Left ventricle myocardium superior (tissue), 1 donor: ENCODE measurements at regions not wholly inside any gene's neighbourhood (a gene's known extent, or its start where the extent isn't known, plus 50 kb on each side); places are given as distances from the start of the nearest gene placed in this dataset.

Source experiments
- ATAC-seq: fragments of 200-7000 bp; cut with Tn5 transposase; one replicate; pipeline ENCODE4 v1.9.1; 2020; ENCODE audit warnings: mild to moderate bottlenecking, moderate library complexity
- DNase-seq: peaks from one replicate; pipeline ENCODE4 v3.0.0-alpha.2; 2020
- intact Hi-C: fragments of 100-400 bp; cut with micrococcal nuclease; formaldehyde crosslinking; loops from one replicate; pipeline ENCODE4 v1.11.0; 2022
- donor health status: DM: no; HTN: yes; CAD: no; lungs with severe emphysema.

DNA sequence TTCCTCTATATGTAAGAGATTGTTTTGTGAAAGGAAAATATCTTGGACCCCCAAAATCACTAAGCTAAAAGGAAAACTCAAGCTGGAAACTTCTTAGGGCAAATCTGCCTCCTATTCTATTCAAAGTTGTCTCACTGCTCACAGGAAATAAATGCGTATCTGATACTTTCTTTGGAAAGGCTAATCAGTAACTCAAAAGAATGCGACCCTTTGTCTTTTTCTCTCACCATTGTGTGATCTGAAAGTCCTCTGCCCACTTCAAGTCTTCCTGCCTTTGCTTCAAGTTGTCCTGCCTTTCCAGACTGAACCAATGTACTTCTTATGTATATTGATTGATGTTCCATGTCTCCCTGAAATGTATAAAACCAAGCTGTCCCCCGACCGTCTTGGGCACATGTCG is 157.3 kb downstream of the KIF2B start:
- intact Hi-C loops: no loop called here
- DNase-seq (no peak), ATAC-seq (no peak)

DNA sequence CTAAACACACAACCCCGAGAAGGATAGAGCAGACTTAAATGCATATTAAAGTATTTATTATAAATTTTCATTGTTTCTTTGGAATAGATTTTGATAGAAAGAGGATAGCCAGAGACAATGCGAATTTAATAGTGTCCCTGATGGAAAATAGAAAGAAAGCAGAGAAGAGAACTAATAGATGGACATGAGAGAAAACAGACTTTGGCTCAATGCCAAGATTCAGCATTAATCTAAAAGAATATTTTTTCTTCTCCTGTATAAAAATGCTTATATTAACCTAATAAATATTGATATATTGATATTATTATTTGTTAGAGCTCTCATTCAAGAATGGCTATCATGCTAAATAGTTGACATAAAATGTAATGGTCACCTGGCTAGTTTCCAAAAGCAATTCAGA is 173.4 kb downstream of the KIF2B start:
- ATAC-seq: no peak
- intact Hi-C loops: no loop called here

GRCh38 chr17:53996890-53997289 is 174.2 kb downstream of the KIF2B start:
- intact Hi-C loops: no loop called here
- ATAC-seq: no peak
- DNase-seq: no peak

More for the DNA sequence above, 173.4 kb downstream of the KIF2B start:
- DNase-seq: no peak

GRCh38 chr17:54007855-54008254 is 185.1 kb downstream of the KIF2B start:
- intact Hi-C loops: no loop called here
- ATAC-seq (no peak), DNase-seq (no peak)

DNA sequence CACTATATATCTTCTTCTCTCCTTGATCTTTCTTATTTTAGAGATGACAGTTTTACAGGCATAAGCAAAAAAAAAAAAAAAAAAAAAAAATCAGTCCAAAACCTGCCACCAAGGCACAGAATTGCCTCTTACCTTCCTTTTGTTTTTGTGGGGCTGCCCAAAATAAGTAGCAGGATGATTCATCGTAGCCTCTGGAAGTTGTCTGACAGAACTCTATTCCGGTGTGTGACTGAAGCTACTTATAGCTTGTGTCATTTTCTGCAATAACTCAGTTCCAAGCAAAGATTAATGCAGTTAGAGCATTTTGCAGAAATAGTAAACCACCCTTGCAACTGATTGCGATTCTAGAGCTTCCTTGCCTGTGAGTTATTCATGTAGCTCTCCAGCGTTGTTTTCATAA is 186.8 kb downstream of the KIF2B start:
- no peak for DNase-seq
- no peak for ATAC-seq
- intact Hi-C loops: no loop called here

GRCh38 chr17:54013072-54013471 is 190.3 kb downstream of the KIF2B start:
- no peak for ATAC-seq
- no peak for DNase-seq
- intact Hi-C loops: no loop called here

- intact Hi-C loops: no loop called here
- ATAC-seq (no peak), DNase-seq (no peak)
Observed at GRCh38 chr17:54015734-54016133, 193.0 kb downstream of the KIF2B start.

DNA sequence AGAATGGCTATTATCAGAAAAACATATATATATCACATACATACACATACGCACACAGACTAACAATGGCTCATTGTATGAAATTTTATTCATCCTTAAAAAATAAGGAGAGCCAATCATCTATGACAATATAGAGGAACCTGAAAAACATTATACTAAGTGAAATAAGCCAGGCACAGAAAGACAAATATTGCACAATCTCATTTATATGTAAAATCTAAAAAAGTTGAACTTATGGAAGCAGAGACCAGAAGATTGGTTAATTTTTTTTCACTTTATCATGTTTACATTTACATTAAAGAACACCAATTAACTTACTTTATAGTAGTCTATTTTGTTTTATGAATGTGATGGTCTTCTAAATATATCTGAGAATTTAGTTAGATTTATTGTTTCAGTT is 198.7 kb downstream of the KIF2B start:
- no peak for ATAC-seq

GRCh38 chr17:54028986-54029580 is 206.4 kb downstream of the KIF2B start:
- DNase-seq: no peak
- ATAC-seq: no peak
- intact Hi-C loops: no loop called here

More for the DNA sequence above, 198.7 kb downstream of the KIF2B start:
- DNase-seq: no peak
- intact Hi-C loops: no loop called here

DNA sequence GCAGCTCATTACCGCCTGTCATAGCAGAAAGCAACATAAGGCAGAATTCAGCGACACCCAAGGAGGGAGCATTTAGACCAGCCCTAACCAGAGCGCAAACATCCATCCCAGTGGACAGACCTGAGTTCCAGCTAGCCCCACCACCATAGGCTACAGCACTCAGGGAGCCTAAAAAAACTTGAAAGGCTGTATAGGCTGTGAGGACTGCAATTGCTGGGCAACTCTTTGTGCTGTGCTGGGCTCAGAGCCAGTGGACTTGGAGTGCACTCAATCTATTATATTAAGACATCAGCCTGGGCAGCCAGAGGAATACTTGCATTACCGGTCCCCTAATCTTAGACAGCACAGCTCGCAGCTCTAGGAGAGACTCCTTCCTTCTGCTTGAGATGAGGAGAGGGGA is 207.3 kb downstream of the KIF2B start:
- no peak for DNase-seq
- ATAC-seq: no peak
- intact Hi-C loops: no loop called here

GRCh38 chr17:54046570-54046969 is 223.8 kb downstream of the KIF2B start:
- intact Hi-C loops: loop anchor here (10.0 kb wide), 1 partner anchor 58 kb away; no protein-coding TSS in a partner anchor
- no peak for DNase-seq
- ATAC-seq: no peak

DNA sequence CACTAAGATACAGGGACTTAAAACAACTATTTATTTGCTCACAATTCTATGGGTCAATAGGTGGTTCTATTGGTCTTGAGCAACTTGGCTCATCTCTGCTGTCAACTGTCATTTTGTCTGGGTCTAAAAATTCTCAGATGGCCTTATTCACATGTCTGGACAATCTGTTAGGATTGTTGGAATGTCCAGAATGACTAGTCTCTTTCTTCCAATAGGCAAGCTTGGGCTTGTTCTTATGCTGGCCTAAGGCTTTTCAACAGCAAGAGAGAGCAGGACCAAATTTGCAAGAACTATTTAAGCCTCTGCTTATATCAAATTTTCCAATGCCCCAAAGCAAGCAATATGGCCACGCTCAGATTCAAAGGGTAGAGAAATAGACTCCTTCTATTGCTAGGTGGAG is 240.9 kb downstream of the KIF2B start:
- intact Hi-C loops: no loop called here
- DNase-seq: no peak
- no peak for ATAC-seq

DNA sequence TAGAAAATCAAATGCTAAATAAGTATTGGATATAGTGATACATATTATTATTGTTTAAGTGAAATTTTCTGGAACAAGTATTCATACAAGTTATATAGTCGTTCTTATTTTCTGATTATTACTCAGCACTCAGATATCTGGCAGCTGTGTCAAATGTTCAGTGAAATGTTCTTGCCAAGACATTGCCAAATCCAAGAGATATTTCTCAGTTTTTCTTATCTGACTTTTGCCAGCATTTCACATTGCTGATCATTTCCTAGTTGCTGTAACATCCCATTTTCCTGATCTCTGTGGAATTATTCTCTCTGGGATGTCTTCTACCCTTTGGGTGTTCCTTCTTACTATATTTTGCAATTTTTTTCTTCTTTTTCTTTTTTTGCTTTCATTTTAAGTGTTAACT is 262.3 kb downstream of the KIF2B start:
- intact Hi-C loops: no loop called here

DNA sequence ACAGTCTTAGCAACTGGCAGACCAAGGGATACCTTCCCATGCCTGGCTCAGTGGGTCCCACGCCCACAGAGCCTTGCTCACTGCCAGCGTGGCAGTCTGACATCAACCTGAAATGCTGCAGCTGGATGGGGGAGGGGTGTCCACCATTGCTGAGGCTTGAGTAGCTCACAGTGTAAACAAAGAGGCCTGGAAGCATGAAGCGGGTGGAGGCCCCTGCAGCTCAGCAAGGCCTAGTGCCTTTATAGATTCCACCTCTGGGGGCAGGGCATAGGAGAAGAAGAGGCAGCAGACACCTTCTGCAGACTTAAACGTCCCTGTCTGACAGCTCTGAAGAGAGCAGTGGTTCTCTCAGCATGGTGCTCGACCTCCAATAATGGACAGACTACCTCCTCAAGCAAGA is 263.2 kb downstream of the KIF2B start:
- no peak for ATAC-seq
- no peak for DNase-seq
- intact Hi-C loops: no loop called here

More for the DNA sequence above, 262.3 kb downstream of the KIF2B start:
- no peak for ATAC-seq
- no peak for DNase-seq

DNA sequence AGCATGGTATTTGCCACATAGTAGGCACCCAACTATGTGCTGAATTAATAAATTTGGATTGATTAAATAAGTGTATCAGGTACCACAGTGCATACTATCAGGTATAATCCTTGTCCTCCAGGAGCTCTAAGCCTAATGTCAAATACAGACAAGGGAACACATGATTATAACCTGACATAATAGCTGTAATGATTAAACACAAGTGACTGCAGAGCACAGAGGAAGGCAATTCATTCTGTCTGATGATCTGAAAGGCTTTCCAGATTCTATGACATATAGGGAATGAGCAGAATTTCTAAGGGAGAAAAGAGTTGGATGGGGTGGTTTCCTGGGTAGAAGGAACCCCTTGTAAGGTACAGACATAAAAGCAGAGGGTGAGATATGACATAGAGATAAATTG is 273.5 kb downstream of the KIF2B start:
- intact Hi-C loops: no loop called here

GRCh38 chr17:54099221-54099620 is 276.5 kb downstream of the KIF2B start:
- DNase-seq (no peak), ATAC-seq (no peak)
- intact Hi-C loops: no loop called here

More for the DNA sequence above, 273.5 kb downstream of the KIF2B start:
- DNase-seq (no peak), ATAC-seq (no peak)

GRCh38 chr17:54102246-54102645 is 279.5 kb downstream of the KIF2B start:
- DNase-seq (no peak), ATAC-seq (no peak)
- intact Hi-C loops: loop anchor here (10.0 kb wide), 1 partner anchor 57 kb away; no protein-coding TSS in a partner anchor

GRCh38 chr17:54111576-54111975 is 288.8 kb downstream of the KIF2B start:
- intact Hi-C loops: no loop called here
- no peak for ATAC-seq
- DNase-seq: no peak

GRCh38 chr17:54117452-54117851 is 294.7 kb downstream of the KIF2B start:
- no peak for ATAC-seq
- DNase-seq: no peak
- intact Hi-C loops: no loop called here

DNA sequence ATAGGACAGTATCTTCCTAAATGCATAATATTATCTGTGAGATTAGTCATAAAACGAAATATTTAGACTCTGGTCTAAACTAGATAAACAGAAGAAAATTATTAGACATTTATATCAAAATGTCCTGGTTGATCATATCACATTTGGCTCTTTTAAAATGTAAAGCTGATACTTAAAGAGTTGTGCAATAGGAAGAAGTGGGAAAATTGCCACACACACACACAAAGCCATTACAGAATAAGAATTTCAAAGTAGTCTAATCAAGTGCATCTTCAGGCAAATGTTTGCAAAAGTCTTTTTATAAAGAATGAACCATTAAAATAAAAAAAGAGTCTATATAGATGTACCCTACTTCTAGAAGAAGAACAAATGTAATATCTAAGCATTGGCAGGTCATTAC is 301.7 kb downstream of the KIF2B start:
- intact Hi-C loops: no loop called here
- no peak for ATAC-seq
- DNase-seq: no peak

GRCh38 chr17:54153423-54153822 is 330.7 kb downstream of the KIF2B start:
- DNase-seq (no peak), ATAC-seq (no peak)
- intact Hi-C loops: no loop called here

- DNase-seq: no peak
- no peak for ATAC-seq
- intact Hi-C loops: no loop called here
Observed at GRCh38 chr17:54157542-54157941, 334.8 kb downstream of the KIF2B start.
